ENCODE measurements at regions not wholly inside any gene's neighbourhood (a gene's known extent, or its start where the extent isn't known, plus 50 kb on each side); places are given as distances from the start of the nearest gene placed in this dataset.

DNA sequence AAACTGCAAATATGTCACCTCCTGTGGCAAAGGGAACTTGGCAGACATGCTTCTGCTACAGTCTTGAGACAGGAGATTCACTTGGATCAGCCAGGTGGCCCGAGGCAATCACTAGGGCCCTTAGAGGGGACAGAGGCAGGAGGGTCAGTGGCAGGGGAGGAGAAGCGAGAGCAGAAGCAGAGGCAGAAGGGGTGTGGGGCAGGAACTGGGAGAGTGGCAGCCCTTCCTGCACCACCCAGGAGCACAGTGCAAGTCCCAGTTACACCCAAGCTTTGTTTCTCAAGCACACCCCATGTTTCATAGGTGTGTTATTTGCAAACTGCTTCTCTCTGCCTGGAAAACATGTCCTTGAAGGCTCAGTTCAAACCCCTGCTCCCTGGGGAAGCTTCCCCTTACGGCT, 309.7 kb upstream of the MYT1L start:
- no peak for DNase-seq (ENCODE audit: low read depth)

DNA sequence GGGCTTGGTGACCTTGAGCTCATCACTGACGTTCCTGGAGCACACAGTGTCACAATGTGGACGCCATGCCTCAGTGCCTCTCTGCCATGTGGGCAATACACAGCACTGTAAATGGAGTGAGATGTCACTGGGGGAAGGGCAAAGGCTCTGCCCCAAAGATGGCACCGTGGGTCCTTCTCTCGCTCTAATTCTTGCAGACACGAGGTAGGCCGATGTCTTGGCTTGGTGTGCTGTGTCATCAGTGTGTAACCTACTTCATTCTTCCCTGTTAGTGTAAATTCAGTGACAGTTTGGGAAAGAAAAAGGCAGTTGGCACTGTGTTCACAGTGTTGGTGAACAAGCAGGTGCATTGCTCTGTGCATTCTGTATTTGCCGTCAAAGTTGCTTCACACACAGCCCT, 309.3 kb upstream of the MYT1L start:
- DNase-seq (ENCODE audit: low read depth) = no peak

- DNase-seq (ENCODE audit: low read depth) = no peak
Observed at GRCh38 chr2:2639251-2640139, 308.4 kb upstream of the MYT1L start.

GRCh38 chr2:2638547-2639220, 307.6 kb upstream of the MYT1L start:
- no peak for DNase-seq (ENCODE audit: low read depth)

GRCh38 chr2:2636813-2637212, 305.7 kb upstream of the MYT1L start:
- DNase-seq (ENCODE audit: low read depth) = no peak

GRCh38 chr2:2635025-2635528, 304.0 kb upstream of the MYT1L start:
- DNase-seq (ENCODE audit: low read depth) = no peak

DNA sequence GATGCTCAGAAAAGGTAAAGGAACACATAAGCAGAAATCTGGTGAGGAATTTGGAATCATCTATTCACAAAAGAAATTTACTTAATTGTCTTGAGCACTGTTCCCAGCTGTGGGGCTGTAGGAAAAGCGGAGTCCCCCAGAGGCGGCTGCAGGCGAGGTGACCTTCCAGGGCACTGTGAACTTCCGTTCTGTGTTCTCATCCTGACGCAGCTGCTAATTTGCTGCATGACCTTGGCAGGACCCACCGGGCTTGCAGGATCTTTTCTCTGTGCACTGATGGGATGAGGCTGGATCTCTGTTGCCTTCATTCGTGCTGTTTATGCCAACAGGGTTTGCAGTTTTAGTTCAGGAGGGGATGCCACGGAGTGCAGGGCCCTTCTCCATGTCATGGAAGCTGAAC, 301.9 kb upstream of the MYT1L start:
- DNase-seq (ENCODE audit: low read depth) = no peak

DNA sequence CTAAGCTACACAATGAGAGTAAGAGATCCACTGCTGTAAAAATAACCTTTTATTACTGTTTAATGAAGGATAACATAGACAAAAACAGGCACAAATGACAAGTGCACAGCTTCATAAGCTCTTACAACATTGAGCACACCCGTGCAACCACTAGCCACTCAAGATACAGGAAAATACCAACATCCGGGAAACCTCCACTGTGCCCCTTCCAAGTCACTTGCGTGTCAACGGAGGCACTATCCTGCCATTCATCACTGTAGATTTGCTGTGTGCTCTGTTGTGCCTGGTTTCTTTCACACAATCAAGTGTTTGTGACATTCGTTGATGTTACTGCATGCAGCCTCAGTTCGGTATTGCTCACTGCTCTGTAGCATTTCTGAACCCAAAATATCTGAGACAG, 292.9 kb upstream of the MYT1L start:
- DNase-seq (ENCODE audit: low read depth) = no peak

- no peak for DNase-seq (ENCODE audit: low read depth)
Observed at GRCh38 chr2:2621855-2622254, 290.8 kb upstream of the MYT1L start.

DNA sequence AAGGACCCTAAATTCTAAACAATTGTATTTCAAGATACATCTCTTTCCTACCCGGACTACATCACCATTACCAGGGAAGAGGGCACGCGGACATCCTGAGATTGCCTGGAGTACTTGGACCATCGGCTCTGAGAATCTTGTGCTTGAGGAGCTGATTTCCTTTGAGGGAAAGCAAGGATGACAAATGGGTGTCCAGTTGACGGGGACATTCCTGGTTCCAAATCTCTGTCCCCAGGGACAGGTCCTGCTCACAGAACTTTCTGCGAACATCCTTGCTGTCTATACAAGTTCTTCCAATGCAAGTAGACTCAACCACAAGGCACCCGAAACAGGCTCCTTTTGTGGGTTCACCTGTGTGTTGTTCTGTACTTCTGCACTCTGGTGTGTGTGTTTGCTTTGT, 289.5 kb upstream of the MYT1L start:
- DNase-seq (ENCODE audit: low read depth) = no peak

- no peak for DNase-seq (ENCODE audit: low read depth)
Observed at GRCh38 chr2:2619995-2620394, 288.9 kb upstream of the MYT1L start.

DNA sequence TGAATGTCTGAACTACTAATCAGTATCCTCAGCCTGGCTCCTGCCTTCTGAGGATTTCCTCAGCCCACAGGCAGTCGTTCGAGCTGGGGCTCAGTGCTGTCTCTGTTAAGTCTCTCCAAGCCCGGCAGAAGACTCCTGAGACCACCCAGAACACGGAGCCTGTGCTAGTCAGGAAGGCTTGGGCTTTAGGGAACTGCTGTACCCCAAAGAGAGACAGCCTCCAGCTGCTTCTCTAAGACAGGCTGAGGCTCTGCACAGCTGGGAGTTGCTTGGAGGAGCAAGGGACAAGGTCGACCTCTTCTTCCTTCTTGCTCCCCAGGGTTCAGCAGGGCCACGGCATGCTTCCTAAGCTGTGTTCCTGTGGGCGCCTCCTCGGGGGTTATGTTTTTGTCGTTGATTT, 283.4 kb upstream of the MYT1L start:
- no peak for DNase-seq (ENCODE audit: low read depth)

DNA sequence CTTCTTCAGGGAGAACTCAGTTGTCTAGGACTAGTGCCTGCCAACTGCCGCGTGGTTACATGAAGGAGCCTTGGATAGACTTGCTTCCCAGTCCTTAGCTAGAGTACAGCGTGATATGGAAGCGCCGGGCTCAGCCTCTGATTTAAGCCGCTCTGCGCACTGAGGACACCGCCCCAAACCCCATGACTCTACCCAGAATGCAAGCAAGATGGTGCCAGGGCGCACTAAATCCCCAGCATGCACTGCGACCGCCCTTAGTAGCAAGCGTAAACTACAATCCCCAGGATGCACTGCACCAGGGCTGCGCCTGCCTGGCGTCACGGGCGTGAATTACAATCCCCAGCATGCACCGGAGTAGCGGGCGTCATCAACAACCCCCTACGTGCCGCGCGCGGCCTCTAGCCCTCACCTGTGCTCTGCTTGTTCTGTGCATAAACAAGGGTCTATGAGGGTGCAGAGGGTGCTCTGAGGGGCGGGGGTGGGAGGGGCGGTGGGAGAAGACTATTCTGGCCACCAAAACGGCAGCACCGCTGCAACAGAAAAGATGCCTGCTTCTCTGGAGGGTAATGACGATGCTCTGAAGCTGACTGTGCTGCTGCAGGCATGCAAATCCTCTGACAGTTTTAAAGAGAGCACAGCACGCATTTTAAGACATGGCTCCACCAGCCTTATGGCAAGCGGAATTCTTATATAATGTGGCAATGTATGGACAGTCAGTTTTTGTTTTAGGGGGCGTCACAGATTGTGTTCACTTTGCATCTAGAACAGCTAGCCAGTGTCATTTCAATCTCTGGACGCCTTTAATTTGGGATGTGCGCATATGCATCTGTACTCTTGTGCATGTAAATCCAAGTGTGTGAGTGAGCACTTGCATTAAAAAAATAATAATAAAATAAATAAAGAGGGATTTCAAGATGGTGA, 282.5 kb upstream of the MYT1L start:
- DNase-seq (ENCODE audit: low read depth) = peak; percentile 64

DNA sequence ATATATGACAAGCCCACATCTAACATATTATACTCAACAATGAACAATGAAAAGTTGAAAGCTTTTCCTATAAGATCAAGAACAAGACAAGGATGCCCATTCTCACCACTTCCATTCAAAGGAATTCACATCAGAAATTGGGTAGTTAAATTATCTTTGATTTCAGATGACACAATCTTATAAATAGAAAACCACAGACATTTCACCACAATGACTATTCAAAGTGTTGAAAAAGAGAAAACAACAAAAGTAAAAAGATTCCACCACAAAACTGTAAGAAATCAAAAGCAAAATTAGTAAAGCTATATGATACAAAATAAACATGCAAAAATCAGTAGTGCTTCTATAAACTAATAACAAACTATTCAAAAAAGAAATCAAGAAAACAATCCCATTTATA, 279.7 kb upstream of the MYT1L start:
- DNase-seq (ENCODE audit: low read depth) = no peak

GRCh38 chr2:2600366-2600765, 269.3 kb upstream of the MYT1L start:
- no peak for DNase-seq (ENCODE audit: low read depth)

- DNase-seq (ENCODE audit: low read depth) = no peak
Observed at GRCh38 chr2:2599441-2599840, 268.4 kb upstream of the MYT1L start.

- DNase-seq (ENCODE audit: low read depth) = no peak
Observed at GRCh38 chr2:2597712-2598111, 266.6 kb upstream of the MYT1L start.

- no peak for DNase-seq (ENCODE audit: low read depth)
Observed at GRCh38 chr2:2591542-2591940, 260.5 kb upstream of the MYT1L start.

GRCh38 chr2:2590841-2591541, 259.9 kb upstream of the MYT1L start:
- DNase-seq (ENCODE audit: low read depth) = no peak

GRCh38 chr2:2590141-2590540, 259.1 kb upstream of the MYT1L start:
- no peak for DNase-seq (ENCODE audit: low read depth)

GRCh38 chr2:2588777-2589176, 257.7 kb upstream of the MYT1L start:
- DNase-seq (ENCODE audit: low read depth) = no peak

- no peak for DNase-seq (ENCODE audit: low read depth)
Observed at GRCh38 chr2:2587354-2587753, 256.3 kb upstream of the MYT1L start.
